ENCODE measurements at regions not wholly inside any gene's neighbourhood (a gene's known extent, or its start where the extent isn't known, plus 50 kb on each side); places are given as distances from the start of the nearest gene placed in this dataset.

GRCh38 chr9:118618849-118619248 lies 750.4 kb downstream of the BRINP1 start:
- Histone ChIP-seq H4K20me1 (replicated peaks; ENCODE audit: insufficient read depth) (no peaks in the 10 kb centered on the region), H3K4me2 (no peak overlapping the region), H3K27ac (ENCODE audit: low read depth) (no peak overlapping the region), H3K27me3 (ENCODE audit: insufficient read depth) (no peaks in the 10 kb centered on the region), H3K9me2 (ENCODE audit: insufficient read depth) (peaks cover 19% of the 10 kb centered on the region; the same call in 1 of the 2 replicates), H3K36me3 (ENCODE audit: insufficient read depth) (no peaks in the 10 kb centered on the region), H3K4me3 (no peak overlapping the region), H3F3A (replicated peaks; ENCODE audit: low read depth) (no peaks in the 10 kb centered on the region), H2AFZ (no peak overlapping the region), H3K4me1 (ENCODE audit: insufficient read depth) (no peaks in the 10 kb centered on the region), H3K79me2 (replicated peaks; ENCODE audit: insufficient read depth) (no peaks in the 10 kb centered on the region)
- Mint-ChIP-seq H3K4me1 (no peaks in the 10 kb centered on the region), H3K9me3 (no peaks in the 10 kb centered on the region), H3K27me3 (ENCODE audit: insufficient read depth, low read depth, poor library complexity) (no peaks in the 10 kb centered on the region), H3K4me3 (no peak overlapping the region), H3K36me3 (ENCODE audit: low read depth) (no peaks in the 10 kb centered on the region), H3K27ac (no peak overlapping the region)
- ATAC-seq (no peak), DNase-seq (ENCODE audit: low spot score) (no peak)
- TF ChIP-seq EZH2phosphoT487 (IDR thresholded peaks at IDR 0.05; ENCODE audit: unreplicated experiment) (no peak), CTCF (conservative IDR thresholded peaks at IDR 0.05; ENCODE audit: low read depth in 2 of 2) (no peak), ETS1 (IDR thresholded peaks at IDR 0.05) (no peak), EZH2 (IDR thresholded peaks at IDR 0.05; ENCODE audit: low read depth, unreplicated experiment) (no peak), JUNB (IDR thresholded peaks at IDR 0.05; ENCODE audit: unreplicated experiment) (no peak), ZNF114 (CRISPR knock-in tag; IDR thresholded peaks at IDR 0.05) (no peak), STAT1 (IDR thresholded peaks at IDR 0.05; ENCODE audit: unreplicated experiment) (no peak), ZNF331 (CRISPR knock-in tag; IDR thresholded peaks at IDR 0.05; ENCODE audit: low read depth) (no peak), ZNF462 (CRISPR knock-in tag; IDR thresholded peaks at IDR 0.05) (no peak), NANOG (IDR thresholded peaks at IDR 0.05; ENCODE audit: borderline replicate concordance) (no peak), CREB1 (CRISPR knock-in tag; IDR thresholded peaks at IDR 0.05; ENCODE audit: low read depth) (no peak), POLR2AphosphoS5 (IDR thresholded peaks at IDR 0.05; ENCODE audit: low read depth) (no peak)

Data from GM23338 (cell line).